NCI-H2107 treated with DMSO at 0.1 percent for 48 hours (cell line): ENCODE measurements at regions not wholly inside any gene's neighbourhood (a gene's known extent, or its start where the extent isn't known, plus 50 kb on each side); places are given as distances from the start of the nearest gene placed in this dataset.

Source experiments
- DNase-seq: peaks from one replicate; lab custom pipeline; 2025; ENCODE audit not compliant: unreplicated experiment; lab: John Stamatoyannopoulos, UW

DNA sequence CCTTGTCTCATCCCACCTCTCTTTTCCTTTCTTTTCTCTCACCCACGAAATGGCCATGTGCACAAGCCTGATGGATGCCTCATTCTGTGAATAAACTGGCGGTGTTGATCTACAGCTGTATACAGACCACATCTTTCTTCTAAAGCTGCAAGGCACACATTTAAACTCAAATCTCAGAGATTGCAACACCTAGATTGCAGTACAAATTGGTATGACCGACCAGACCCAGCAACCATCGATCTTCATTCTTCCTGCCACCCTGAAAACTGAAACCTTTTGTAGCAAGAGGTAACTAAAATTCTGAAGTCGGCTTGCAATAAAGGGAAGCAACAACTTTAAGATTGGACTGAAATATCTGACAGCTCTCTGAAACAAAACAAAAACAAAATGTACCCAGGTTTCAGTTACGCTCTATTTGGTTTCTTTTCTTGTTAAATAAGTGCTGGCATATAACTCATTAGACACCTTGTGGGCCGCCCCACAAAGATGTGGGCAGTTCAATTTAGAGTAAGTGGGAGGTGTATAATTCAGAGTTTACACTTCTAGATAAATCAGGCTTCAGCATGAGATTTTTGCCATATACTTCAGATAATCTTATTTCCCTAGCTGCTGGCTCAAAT lies 390.0 kb upstream of the NOVA1 start:
- no peak for DNase-seq

DNA sequence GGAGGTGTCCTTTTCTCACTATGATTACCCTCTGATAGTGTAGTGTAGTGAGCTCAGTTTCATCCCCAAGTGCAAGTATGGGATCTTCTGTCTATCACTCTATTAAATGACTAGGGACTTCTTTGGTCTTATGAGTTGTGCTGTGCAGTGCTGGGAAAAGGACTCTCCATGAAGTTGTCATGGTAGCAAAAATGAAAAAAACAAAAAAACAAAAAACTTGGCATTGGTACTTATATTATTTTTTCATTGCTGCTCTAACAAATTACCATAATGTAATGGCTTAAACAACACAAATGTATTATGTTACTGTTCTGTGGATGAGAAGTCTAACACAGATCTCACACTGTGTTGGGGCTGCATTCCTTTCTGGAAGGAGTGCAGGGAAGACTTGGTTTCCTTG lies 393.1 kb upstream of the NOVA1 start:
- DNase-seq, result no peak

DNA sequence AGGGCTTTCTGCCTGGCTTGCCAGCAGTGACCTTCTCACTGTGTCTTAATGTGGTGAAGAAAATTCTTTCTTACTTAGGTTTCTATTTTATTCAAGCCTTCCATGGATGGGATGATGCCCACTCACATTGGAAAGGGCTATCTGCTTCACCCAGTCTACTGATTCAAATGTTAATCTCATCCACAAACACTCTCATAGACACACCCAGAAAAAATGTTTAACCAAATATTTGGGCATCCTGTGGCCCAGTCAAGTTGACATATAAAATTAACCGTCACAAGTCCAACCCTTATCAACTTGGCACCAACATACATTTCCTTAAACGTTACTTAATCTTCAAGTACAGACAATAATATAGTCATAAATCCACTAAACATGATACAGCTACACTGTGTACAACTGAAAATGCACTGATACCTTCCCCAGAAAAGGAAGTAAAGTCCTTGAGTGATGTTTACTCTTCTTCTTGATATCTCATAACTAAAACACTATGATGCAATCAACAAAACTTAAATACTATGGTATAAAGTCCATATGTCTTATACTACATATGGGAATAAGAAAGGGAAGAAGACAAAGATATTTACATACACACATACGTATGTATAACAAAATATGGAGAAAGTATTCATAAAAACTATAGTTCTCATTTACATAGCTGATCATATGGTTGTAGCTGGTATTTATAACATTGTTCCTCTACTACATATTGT lies 394.7 kb upstream of the NOVA1 start:
- DNase-seq, result no peak

DNA sequence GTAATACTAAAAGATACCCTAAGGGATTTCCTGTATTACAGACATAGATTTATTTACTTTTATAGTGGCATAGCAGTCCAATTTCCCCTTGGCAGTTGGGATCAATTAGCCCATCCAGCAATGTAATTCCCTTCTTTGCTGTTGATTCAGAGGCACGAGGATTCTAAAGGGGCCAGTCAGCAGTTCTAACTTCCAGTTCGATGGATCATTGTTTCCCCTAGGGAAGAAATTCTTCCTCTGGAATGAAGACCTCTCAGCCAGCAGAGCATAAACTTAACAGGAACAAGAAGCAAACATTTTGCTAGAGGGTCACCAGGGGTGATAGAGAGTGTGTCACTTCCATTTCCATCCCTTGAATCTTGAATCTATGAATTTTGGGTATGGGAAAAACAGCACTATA lies 395.7 kb upstream of the NOVA1 start:
- DNase-seq, result no peak

DNA sequence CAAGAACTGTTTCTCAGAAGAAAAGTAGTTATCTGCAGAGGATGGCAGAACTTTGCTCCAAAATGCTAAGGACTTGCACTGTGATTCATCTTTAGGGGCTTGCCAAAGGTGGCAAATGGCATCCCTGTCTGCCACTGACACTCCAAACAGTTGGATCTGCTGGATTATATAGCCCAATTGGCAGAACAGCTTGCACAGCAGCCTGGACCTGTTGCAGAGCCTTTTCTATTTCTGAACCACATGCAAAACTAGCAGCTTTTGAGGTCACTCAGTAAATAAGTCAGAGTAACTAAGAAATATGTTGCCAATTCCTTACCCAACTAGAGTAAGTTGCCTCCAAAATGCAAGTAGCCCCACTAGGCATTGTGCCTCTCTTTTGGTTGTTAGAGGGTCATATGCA lies 397.5 kb upstream of the NOVA1 start:
- no peak for DNase-seq

GRCh38 chr14:26996246-26996645 lies 398.4 kb upstream of the NOVA1 start:
- DNase-seq, result no peak

DNA sequence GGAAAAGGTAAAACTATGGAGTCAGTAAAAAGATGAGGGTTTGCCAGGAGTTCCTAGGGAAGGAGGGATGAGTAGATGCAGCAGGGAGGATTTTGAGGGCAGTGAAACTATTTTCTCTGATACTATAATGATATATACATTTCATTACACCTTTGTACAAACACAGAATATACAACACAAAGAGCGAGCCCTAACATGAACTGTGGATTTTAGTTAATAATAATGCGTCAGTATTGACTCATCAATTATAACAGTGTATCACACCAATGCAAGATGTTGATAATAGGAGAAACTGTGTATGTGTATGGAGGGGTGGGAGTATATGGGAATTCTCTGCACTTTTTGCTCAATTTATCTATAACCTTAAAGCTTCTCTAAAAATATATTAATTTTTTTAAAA lies 404.3 kb upstream of the NOVA1 start:
- DNase-seq, result no peak

DNA sequence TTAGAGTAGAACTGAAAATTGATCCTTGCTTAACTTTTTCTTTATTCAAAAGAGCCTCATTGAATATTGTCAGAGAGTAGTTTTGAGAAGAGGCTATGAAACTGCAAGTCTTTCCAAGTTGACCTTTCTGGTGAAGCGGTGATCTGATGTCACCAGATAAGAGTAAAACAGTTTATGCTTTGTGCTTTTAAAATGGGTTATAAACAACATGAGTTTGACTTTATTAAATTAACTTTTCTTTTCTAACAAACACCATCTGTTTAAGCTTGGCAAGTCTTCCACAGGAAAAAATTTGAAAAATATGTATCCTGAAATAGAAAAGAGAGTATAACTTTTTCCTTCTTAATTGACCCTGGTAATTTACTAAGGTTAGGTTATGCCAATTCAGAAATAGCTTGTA lies 408.7 kb upstream of the NOVA1 start:
- no peak for DNase-seq

- DNase-seq, result no peak
These were observed 410.4 kb upstream of the NOVA1 start for GRCh38 chr14:27008187-27008586.

- DNase-seq, result no peak
These were observed 414.8 kb upstream of the NOVA1 start for GRCh38 chr14:27012641-27013040.

DNA sequence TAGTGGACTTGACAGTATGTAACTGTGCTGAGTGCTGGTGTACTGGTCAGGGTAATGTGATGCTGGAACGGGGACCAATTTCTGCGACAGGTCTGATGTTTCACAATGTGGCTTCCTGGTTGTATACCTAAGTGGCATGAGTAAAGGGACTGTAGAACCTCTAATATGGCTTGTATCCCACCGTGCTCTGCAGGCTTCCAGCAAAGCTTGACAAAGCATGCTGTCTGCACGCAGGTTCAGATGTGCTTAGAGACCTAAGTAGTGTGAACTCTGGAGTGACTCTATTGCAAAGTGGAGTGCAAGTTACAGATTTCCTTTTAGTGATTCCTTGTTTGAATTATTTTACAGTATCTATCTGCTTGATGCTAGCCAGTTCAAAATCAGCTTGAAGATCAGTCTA lies 415.8 kb upstream of the NOVA1 start:
- DNase-seq, result no peak

- DNase-seq, result no peak
These were observed 417.2 kb upstream of the NOVA1 start for GRCh38 chr14:27015065-27015464.

- no peak for DNase-seq
These were observed 427.8 kb upstream of the NOVA1 start for GRCh38 chr14:27025648-27026047.

GRCh38 chr14:27026097-27026496 lies 428.3 kb upstream of the NOVA1 start:
- DNase-seq, result no peak

GRCh38 chr14:27040552-27040951 lies 442.7 kb upstream of the NOVA1 start:
- DNase-seq, result no peak

GRCh38 chr14:27049701-27050100 lies 451.9 kb upstream of the NOVA1 start:
- DNase-seq, result peak; percentile 66

- peak; percentile 44 for DNase-seq
These were observed 452.4 kb upstream of the NOVA1 start for GRCh38 chr14:27050208-27050607.

DNA sequence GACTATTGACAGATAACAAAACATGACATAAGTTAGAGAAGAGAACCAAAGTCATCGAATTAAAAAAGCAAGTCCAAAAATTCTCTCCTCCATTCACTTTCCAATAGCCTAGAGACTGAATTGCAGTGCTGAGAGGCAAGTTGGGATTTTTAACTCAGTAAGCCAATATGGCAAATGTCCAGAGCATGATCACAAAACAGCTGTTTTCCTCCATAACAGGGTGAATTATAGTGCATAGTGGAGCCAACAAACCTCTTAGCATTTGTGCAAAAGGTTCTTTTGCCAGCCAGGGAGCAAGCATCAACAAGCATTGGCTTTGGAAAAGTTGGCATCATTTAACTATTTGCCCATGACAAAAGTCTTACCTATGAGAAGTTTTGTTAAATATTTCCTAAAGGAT lies 458.8 kb upstream of the NOVA1 start:
- no peak for DNase-seq

GRCh38 chr14:27061299-27061698 lies 463.5 kb upstream of the NOVA1 start:
- no peak for DNase-seq

- no peak for DNase-seq
These were observed 466.1 kb upstream of the NOVA1 start for GRCh38 chr14:27063959-27064358.

DNA sequence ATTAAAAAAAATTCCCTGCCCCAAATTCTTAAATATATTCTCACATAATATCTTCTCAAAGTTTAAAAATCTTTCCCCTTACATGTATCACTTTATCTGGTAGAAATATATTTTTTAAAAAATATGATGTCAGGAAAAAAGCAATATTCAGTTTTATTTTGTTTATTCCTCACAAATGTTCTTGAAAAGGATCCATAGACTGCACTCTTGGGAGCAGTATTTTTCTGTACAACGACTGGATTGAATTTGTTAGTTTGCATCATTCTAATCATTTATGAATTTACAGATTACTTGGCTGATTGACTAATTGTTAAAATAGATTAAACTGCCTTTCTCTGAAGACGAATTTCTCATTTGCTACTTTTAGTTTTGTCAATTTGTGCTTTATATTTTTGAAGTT lies 468.1 kb upstream of the NOVA1 start:
- DNase-seq, result no peak

DNA sequence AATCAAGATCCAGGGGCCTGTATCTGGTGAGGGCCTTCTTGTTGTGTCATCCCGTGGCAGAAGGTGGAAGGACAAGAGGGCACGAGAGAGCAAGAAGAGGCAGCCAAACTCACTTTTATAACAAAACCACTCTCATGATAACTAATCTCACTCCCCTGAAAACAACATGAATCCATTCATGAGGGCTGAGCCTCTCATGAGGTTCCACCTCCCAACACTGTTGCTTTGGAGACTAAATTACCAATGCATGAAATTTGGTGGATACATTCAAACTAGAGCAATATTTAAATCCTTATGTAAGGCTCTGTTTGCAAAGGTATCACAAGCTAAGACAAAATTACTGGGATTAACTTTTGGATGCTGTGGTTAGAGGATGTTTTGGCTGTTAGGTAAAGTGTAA lies 470.1 kb upstream of the NOVA1 start:
- DNase-seq, result no peak

GRCh38 chr14:27072589-27072988 lies 474.8 kb upstream of the NOVA1 start:
- DNase-seq, result no peak
